Suprapubic skin (tissue), 4 donors: ENCODE measurements at regions not wholly inside any gene's neighbourhood (a gene's known extent, or its start where the extent isn't known, plus 50 kb on each side); places are given as distances from the start of the nearest gene placed in this dataset.

Experiments
- DNase-seq, 2 donors: peaks; one replicate each; pipeline ENCODE4 v3.0.0-alpha.2; 2019; ENCODE audit warnings: low spot score in 2 of 2
- H3K27ac ChIP-seq: fragments of 200-600 bp; sonication (generic); one replicate; pipeline ENCODE4 v1.5.1; 2019
- H3K27me3 ChIP-seq: fragments of 200-600 bp; sonication (generic); one replicate; pipeline ENCODE4 v1.5.1; 2019
- H3K36me3 ChIP-seq: fragments of 200-600 bp; sonication (generic); one replicate; pipeline ENCODE4 v1.5.1; 2019
- H3K4me1 ChIP-seq: fragments of 200-600 bp; sonication (generic); one replicate; pipeline ENCODE4 v1.5.1; 2019
- H3K4me3 ChIP-seq: fragments of 200-600 bp; sonication (generic); one replicate; pipeline ENCODE4 v1.5.1; 2019; ENCODE audit warnings: mild to moderate bottlenecking
- H3K9me3 ChIP-seq: fragments of 200-600 bp; sonication (generic); one replicate; pipeline ENCODE4 v1.5.1; 2019
- EP300 ChIP-seq: sonication (generic); formaldehyde crosslinking; IDR thresholded peaks from one replicate; pipeline ENCODE4 v1.6.1; 2017; ENCODE audit warnings: antibody characterized with exemption
- POLR2A ChIP-seq, 2 donors: fragments of 450-650 bp; IDR thresholded peaks; one replicate each; pipeline ENCODE4 v1.6.1; 2017; ENCODE audit warnings: antibody characterized with exemption in 2 of 2, mild to moderate bottlenecking in 2 of 2, moderate library complexity in 2 of 2
- POLR2AphosphoS5 ChIP-seq, 3 donors: sonication (generic); formaldehyde crosslinking; IDR thresholded peaks; one replicate each; pipeline ENCODE4 v1.6.1; 2017; ENCODE audit warnings: antibody characterized with exemption in 3 of 3
- WGBS: methylation state at CpG from one replicate; pipeline ENCODE4 v1.1.5; 2018; 5-methylcytosine and 5-hydroxymethylcytosine counted together
- TF ChIP-seq, protein P1 (sequence below), 2 donors: fragments of 200-600 bp in 1 of 2; fragments of 450-650 bp in 1 of 2; sonication (generic) in 1 of 2; IDR thresholded peaks; one replicate each; pipeline ENCODE4 v1.5.1; 2016 to 2019; ENCODE audit warnings: antibody characterized with exemption in 2 of 2, mild to moderate bottlenecking in 1 of 2, moderate library complexity in 1 of 2

GRCh38 chr4:100806988-100807387 lies 289.2 kb upstream of the EMCN start:
- H3K27ac ChIP-seq: no peak overlapping the region
- TF ChIP-seq EP300: no peak
- no peak for TF ChIP-seq POLR2A (IDR thresholded peaks at IDR 0.05)
- TF ChIP-seq, protein P1, sequence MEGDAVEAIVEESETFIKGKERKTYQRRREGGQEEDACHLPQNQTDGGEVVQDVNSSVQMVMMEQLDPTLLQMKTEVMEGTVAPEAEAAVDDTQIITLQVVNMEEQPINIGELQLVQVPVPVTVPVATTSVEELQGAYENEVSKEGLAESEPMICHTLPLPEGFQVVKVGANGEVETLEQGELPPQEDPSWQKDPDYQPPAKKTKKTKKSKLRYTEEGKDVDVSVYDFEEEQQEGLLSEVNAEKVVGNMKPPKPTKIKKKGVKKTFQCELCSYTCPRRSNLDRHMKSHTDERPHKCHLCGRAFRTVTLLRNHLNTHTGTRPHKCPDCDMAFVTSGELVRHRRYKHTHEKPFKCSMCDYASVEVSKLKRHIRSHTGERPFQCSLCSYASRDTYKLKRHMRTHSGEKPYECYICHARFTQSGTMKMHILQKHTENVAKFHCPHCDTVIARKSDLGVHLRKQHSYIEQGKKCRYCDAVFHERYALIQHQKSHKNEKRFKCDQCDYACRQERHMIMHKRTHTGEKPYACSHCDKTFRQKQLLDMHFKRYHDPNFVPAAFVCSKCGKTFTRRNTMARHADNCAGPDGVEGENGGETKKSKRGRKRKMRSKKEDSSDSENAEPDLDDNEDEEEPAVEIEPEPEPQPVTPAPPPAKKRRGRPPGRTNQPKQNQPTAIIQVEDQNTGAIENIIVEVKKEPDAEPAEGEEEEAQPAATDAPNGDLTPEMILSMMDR (IDR thresholded peaks at IDR 0.05): no peak
- no peak for TF ChIP-seq POLR2AphosphoS5 (IDR thresholded peaks at IDR 0.05)
- H3K4me3 ChIP-seq: no peak overlapping the region
- no peak for DNase-seq
- H3K27me3 ChIP-seq: no peaks in the 10 kb centered on the region
- no peaks in the 10 kb centered on the region for H3K9me3 ChIP-seq
- H3K36me3 ChIP-seq: no peaks in the 10 kb centered on the region
- H3K4me1 ChIP-seq: no peaks in the 10 kb centered on the region

DNA sequence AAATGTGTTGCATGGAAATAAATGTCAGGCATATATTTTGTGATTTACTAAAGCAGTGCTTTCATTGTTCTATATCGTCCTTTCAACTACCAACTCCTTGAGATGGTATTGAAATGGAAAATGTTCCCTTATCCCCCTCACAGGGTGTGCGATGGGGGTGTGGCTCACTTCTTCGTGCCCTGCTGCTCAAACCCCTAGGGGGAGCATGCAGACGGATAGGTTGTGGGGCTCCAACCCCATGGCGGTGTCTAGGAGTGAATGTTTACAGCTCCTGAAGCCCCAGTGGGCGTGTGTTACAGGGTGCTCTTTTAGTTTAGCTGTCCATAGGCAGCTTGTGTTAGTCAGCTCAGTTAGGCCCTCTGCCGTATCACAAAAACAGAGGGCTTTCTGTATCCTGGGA lies 287.7 kb upstream of the EMCN start:
- H3K4me3 ChIP-seq: no peak overlapping the region
- no peaks in the 10 kb centered on the region for H3K27me3 ChIP-seq
- WGBS: 84% methylated on average over 6 of the region's 7 CpGs
- H3K9me3 ChIP-seq: no peaks in the 10 kb centered on the region
- H3K4me1 ChIP-seq: no peaks in the 10 kb centered on the region
- TF ChIP-seq, protein P1 (IDR thresholded peaks at IDR 0.05): no peak
- TF ChIP-seq POLR2A (IDR thresholded peaks at IDR 0.05) (no peak), EP300 (no peak), POLR2AphosphoS5 (IDR thresholded peaks at IDR 0.05) (no peak)
- H3K27ac ChIP-seq: no peak overlapping the region
- H3K36me3 ChIP-seq: no peaks in the 10 kb centered on the region
- DNase-seq: no peak

DNA sequence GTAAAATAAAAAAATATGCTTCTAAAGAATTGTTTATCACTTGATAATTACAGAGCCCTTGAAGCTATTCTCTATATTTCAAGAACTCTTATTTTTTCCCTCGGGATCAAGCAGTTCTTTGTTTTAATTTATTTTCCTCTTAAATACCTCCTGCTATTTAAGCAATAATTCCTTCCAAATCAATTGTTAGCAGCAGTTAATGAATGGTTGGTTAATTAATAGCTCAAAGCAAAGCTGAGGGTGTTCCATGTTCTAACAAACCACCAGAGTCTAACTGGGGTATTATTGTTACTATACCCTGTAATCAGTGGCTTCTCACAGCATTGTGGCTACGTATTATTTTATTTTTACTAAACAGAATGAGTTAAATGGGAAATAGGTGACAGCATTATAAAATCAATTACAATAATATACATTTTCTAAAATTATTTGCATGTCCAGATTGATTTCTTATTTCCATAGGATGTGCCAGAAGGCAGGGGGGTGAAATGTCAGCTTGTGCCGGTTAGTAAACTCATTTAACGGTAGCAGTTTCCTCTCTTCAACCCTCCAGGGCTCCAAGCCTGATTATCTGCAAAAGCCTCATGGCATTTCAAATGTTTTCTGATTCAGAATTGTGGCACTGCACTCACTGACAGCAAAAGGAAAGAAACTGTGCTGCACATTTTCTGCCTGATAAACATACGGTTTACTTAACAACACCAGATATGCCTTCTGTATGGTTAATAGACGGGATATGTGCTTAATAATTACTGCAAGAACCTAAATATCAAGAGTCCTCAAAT lies 286.9 kb upstream of the EMCN start:
- Histone ChIP-seq H3K4me3 (no peak overlapping the region), H3K9me3 (no peaks in the 10 kb centered on the region), H3K27ac (no peak overlapping the region), H3K36me3 (no peaks in the 10 kb centered on the region), H3K4me1 (no peaks in the 10 kb centered on the region), H3K27me3 (no peaks in the 10 kb centered on the region)
- TF ChIP-seq, protein P1 (IDR thresholded peaks at IDR 0.05): no peak
- TF ChIP-seq POLR2AphosphoS5 (IDR thresholded peaks at IDR 0.05) (no peak), POLR2A (IDR thresholded peaks at IDR 0.05) (no peak), EP300 (no peak)
- WGBS: 86% methylated on average over 6 of the region's 6 CpGs
- no peak for DNase-seq

DNA sequence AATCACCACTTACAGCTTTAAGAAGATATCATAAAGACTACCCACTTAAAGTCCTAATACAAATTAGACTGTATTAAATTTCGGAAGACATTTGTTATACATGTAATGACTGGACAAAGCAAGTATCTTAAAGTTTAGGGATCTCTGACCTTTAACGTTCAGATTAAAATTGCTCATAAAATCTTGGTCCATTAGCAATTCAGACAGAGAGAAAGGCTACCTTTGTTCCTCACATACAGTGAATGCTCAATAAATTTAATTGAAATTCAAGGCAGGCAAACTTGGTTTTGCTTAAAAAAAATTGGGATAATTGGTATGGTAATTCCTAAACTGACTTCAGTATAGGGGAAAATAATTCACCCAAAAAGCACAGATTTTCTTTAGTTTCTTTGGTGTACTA lies 285.9 kb upstream of the EMCN start:
- DNase-seq: no peak
- Histone ChIP-seq H3K27ac (no peak overlapping the region), H3K4me1 (no peaks in the 10 kb centered on the region), H3K4me3 (no peak overlapping the region), H3K9me3 (no peaks in the 10 kb centered on the region), H3K36me3 (no peaks in the 10 kb centered on the region), H3K27me3 (no peaks in the 10 kb centered on the region)
- TF ChIP-seq, protein P1 (IDR thresholded peaks at IDR 0.05): no peak
- TF ChIP-seq POLR2AphosphoS5 (IDR thresholded peaks at IDR 0.05): no peak
- no peak for TF ChIP-seq EP300
- TF ChIP-seq POLR2A (IDR thresholded peaks at IDR 0.05): no peak
- 90% methylated on average over 2 of the region's 2 CpGs for WGBS

DNA sequence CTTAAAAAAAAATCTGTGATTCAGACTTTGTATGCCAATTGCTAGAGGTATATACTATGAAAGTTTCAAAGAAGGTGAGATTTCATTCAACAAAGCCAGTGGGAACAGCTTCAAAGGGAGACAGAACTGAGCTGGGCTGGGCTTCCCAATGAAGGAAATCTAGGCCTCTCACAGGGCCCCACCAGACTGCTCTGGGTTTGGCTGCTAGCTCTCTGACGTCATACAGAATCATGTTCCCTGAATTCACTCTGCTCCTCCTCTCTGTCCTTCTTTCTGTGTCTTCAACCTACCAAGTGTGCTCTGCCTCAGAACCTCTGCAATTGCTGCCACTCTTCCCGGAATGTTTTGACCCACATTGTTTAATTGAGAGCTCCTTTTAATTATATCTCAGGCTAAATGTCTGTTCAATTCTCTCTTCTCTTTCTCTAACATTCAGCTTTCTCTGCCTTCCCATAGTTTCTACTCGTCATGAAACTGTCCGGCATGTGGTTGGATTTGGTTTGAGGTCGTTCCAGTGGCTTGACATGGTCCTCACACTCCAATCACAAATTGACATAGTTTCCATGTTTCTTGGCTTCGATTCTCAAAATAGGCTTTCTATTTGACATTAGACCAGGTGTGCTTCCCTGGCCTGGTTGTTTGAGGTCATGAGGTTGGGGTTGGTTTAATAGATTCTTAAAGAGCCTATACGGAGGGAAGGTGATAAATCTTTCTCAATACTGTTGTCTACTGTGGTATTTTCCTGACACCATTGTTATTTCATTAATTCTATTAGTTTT lies 282.1 kb upstream of the EMCN start:
- no peak overlapping the region for H3K4me3 ChIP-seq
- H3K4me1 ChIP-seq: peaks cover 4% of the 10 kb centered on the region
- H3K27ac ChIP-seq: no peak overlapping the region
- 86% methylated on average over 7 of the region's 7 CpGs for WGBS
- no peaks in the 10 kb centered on the region for H3K27me3 ChIP-seq
- no peak for DNase-seq
- H3K9me3 ChIP-seq: no peaks in the 10 kb centered on the region
- no peaks in the 10 kb centered on the region for H3K36me3 ChIP-seq
- no peak for TF ChIP-seq EP300
- TF ChIP-seq, protein P1 (IDR thresholded peaks at IDR 0.05): no peak
- TF ChIP-seq POLR2A (IDR thresholded peaks at IDR 0.05): no peak
- no peak for TF ChIP-seq POLR2AphosphoS5 (IDR thresholded peaks at IDR 0.05)
